MV-4-11 (cell line): ENCODE measurements at regions not wholly inside any gene's neighbourhood (a gene's known extent, or its start where the extent isn't known, plus 50 kb on each side); places are given as distances from the start of the nearest gene placed in this dataset.

ENCODE experiments used
- DNase-seq: peaks from one replicate; lab custom pipeline; 2025; lab: John Stamatoyannopoulos, UW

DNA sequence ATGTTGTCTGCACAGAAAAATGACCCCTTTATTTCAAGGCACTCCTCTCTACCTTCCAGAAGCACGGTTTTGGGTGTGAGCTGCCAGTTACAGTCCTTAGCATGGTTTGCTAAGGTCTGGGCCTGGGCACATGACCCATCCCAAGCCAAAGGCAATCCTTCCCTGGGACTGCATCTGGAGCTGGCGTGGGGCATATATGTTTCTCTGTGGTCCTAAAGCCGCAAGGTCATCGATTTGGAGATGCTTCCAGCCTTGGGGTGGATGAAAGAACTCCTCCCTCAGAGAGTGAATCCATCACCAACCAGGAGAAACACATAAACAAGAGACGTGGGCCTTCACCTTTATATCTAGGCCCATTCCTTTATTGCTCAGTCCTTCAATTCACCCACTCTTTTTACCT lies 50.1 kb upstream of the IGFBP3 start:
- DNase-seq: no peak
